MM.1S (cell line): ENCODE measurements at regions not wholly inside any gene's neighbourhood (a gene's known extent, or its start where the extent isn't known, plus 50 kb on each side); places are given as distances from the start of the nearest gene placed in this dataset.

Experiments
- DNase-seq: peaks from one replicate; pipeline ENCODE4 v3.0.0-alpha.2; 2015
- H2AFZ ChIP-seq: fragments of 300-600 bp; sonication (generic); 2 replicates; pipeline ENCODE4 v1.6.0; 2016; ENCODE audit warnings: antibody characterized with exemption, low read length
- H3F3A ChIP-seq: fragments of 300-600 bp; sonication (generic); 2 replicates; pipeline ENCODE4 v1.6.1; 2016; ENCODE audit warnings: mild to moderate bottlenecking, antibody characterized with exemption, low read length, moderate library complexity, mixed read lengths; ENCODE audit not compliant: insufficient read depth
- H3K27ac ChIP-seq: fragments of 300-600 bp; sonication (generic); 2 replicates; pipeline ENCODE4 v1.5.1; 2016; ENCODE audit warnings: mild to moderate bottlenecking, low read length
- H3K27me3 ChIP-seq: fragments of 300-600 bp; sonication (generic); replicated peaks from 2 replicates; pipeline ENCODE4 v1.6.0; 2016; ENCODE audit warnings: low read length; ENCODE audit not compliant: insufficient read depth
- H3K36me3 ChIP-seq: fragments of 300-600 bp; sonication (generic); replicated peaks from 2 replicates; pipeline ENCODE4 v1.6.1; 2016; ENCODE audit warnings: mild to moderate bottlenecking, low read length, mixed read lengths; ENCODE audit not compliant: insufficient read depth
- H3K4me1 ChIP-seq: fragments of 300-600 bp; sonication (generic); 2 replicates; pipeline ENCODE4 v1.6.1; 2016; ENCODE audit warnings: low read length, mixed read lengths
- H3K4me2 ChIP-seq: fragments of 300-600 bp; sonication (generic); 2 replicates; pipeline ENCODE4 v1.6.0; 2016; ENCODE audit warnings: low read depth, low read length
- H3K4me3 ChIP-seq: fragments of 300-600 bp; sonication (generic); 2 replicates; pipeline ENCODE4 v1.5.1; 2016; ENCODE audit warnings: low read length, mixed read lengths
- H3K79me2 ChIP-seq: fragments of 300-600 bp; sonication (generic); 2 replicates; pipeline ENCODE4 v1.6.1; 2016; ENCODE audit warnings: mixed run types, low read length, mixed read lengths
- H3K9ac ChIP-seq: fragments of 300-600 bp; sonication (generic); 2 replicates; pipeline ENCODE4 v1.6.1; 2016; ENCODE audit warnings: low read length, mixed read lengths
- H3K9me2 ChIP-seq: fragments of 300-600 bp; sonication (generic); replicated peaks from 2 replicates; pipeline ENCODE4 v1.6.1; 2016; ENCODE audit warnings: mild to moderate bottlenecking, low read length, mixed read lengths; ENCODE audit not compliant: insufficient read depth
- H3K9me3 ChIP-seq: fragments of 300-600 bp; sonication (generic); replicated peaks from 2 replicates; pipeline ENCODE4 v1.6.1; 2016; ENCODE audit warnings: mild to moderate bottlenecking, low read length, mixed read lengths; ENCODE audit not compliant: insufficient read depth
- H4K20me1 ChIP-seq: fragments of 300-600 bp; sonication (generic); 2 replicates; pipeline ENCODE4 v1.6.1; 2016; ENCODE audit warnings: mild to moderate bottlenecking, low read length, moderate library complexity, mixed read lengths; ENCODE audit not compliant: insufficient read depth
- CTCF ChIP-seq: fragments of 300-600 bp; sonication (generic); IDR thresholded peaks from 2 replicates; pipeline ENCODE4 v1.5.1; 2016; ENCODE audit warnings: antibody characterized with exemption, low read length, mixed read lengths
- EZH2 ChIP-seq: fragments of 300-600 bp; sonication (generic); optimal IDR thresholded peaks from 2 replicates; pipeline ENCODE3; 2017; ENCODE audit warnings: low read depth, mild to moderate bottlenecking, antibody characterized with exemption, low read length, mixed read lengths
- EZH2phosphoT487 ChIP-seq: fragments of 300-600 bp; sonication (generic); IDR thresholded peaks from 2 replicates; pipeline ENCODE4 v1.6.1; 2018; ENCODE audit warnings: antibody characterized with exemption, low read length

- H4K20me1 ChIP-seq, result no peaks in the 10 kb centered on the region
- no peaks in the 10 kb centered on the region for H3K4me1 ChIP-seq
- no peak for DNase-seq
- H2AFZ ChIP-seq, result no peak overlapping the region
- no peaks in the 10 kb centered on the region for H3K36me3 ChIP-seq
- H3K4me2 ChIP-seq, result no peak overlapping the region
- TF ChIP-seq EZH2 (no peak), EZH2phosphoT487 (no peak), CTCF (no peak)
- no peaks in the 10 kb centered on the region for H3K9me2 ChIP-seq
- H3K27ac ChIP-seq, result no peak overlapping the region
- peaks cover 17% of the 10 kb centered on the region; the same call in 1 of the 2 replicates for H3K27me3 ChIP-seq
- no peaks in the 10 kb centered on the region for H3K9me3 ChIP-seq
- no peaks in the 10 kb centered on the region for H3K79me2 ChIP-seq
- no peak overlapping the region for H3K9ac ChIP-seq
- no peak overlapping the region for H3K4me3 ChIP-seq
- no peaks in the 10 kb centered on the region for H3F3A ChIP-seq
Measured at GRCh38 chr11:119882316-119882715, 153.3 kb upstream of the NECTIN1 start.

- peaks cover 18% of the 10 kb centered on the region; the same call in 1 of the 2 replicates for H3K27me3 ChIP-seq
- TF ChIP-seq EZH2 (no peak), CTCF (no peak), EZH2phosphoT487 (no peak)
- H3K4me2 ChIP-seq, result no peak overlapping the region
- no peak for DNase-seq
- no peak overlapping the region for H3K9ac ChIP-seq
- no peaks in the 10 kb centered on the region for H3K9me3 ChIP-seq
- H3K4me1 ChIP-seq, result no peaks in the 10 kb centered on the region
- no peak overlapping the region for H2AFZ ChIP-seq
- no peaks in the 10 kb centered on the region for H3F3A ChIP-seq
- H3K36me3 ChIP-seq, result no peaks in the 10 kb centered on the region
- no peaks in the 10 kb centered on the region for H4K20me1 ChIP-seq
- no peak overlapping the region for H3K4me3 ChIP-seq
- H3K27ac ChIP-seq, result no peak overlapping the region
- H3K79me2 ChIP-seq, result no peaks in the 10 kb centered on the region
- H3K9me2 ChIP-seq, result no peaks in the 10 kb centered on the region
Measured at GRCh38 chr11:119880873-119881272, 151.9 kb upstream of the NECTIN1 start.

GRCh38 chr11:119880143-119880542, 151.1 kb upstream of the NECTIN1 start:
- H3K4me2 ChIP-seq, result no peak overlapping the region
- H3K27ac ChIP-seq, result no peak overlapping the region
- no peak overlapping the region for H3K4me3 ChIP-seq
- H3K79me2 ChIP-seq, result no peaks in the 10 kb centered on the region
- no peaks in the 10 kb centered on the region for H3F3A ChIP-seq
- TF ChIP-seq CTCF (no peak), EZH2 (no peak), EZH2phosphoT487 (no peak)
- no peak for DNase-seq
- H3K27me3 ChIP-seq, result peaks cover 25% of the 10 kb centered on the region; the same call in 1 of the 2 replicates
- H3K9me2 ChIP-seq, result no peaks in the 10 kb centered on the region
- no peak overlapping the region for H2AFZ ChIP-seq
- no peaks in the 10 kb centered on the region for H3K36me3 ChIP-seq
- H4K20me1 ChIP-seq, result no peaks in the 10 kb centered on the region
- H3K4me1 ChIP-seq, result no peaks in the 10 kb centered on the region
- no peak overlapping the region for H3K9ac ChIP-seq
- no peaks in the 10 kb centered on the region for H3K9me3 ChIP-seq

DNA sequence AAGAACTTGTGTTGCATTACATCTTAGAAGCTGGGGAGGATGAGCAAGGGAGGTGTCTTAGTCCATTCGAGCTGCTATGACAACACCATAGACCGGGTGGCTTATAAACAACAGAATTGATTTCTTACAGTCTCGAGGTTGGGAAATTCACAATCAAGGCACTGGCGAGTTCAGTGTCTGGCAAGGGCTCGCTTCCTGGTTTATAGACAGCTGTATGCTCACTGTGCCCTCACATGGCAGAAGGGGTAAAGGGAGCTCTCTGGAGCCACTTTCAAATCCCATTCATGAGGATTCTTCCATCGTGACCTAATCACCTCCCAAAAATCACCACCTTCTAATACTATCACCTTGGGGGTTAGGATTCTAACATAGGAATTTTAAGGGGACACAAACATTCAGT, 150.0 kb upstream of the NECTIN1 start:
- Histone ChIP-seq H3K9me3 (no peaks in the 10 kb centered on the region), H3K27me3 (peaks cover 36% of the 10 kb centered on the region), H3K4me1 (no peaks in the 10 kb centered on the region), H3K4me2 (no peak overlapping the region), H3K79me2 (no peaks in the 10 kb centered on the region), H3K9me2 (no peaks in the 10 kb centered on the region), H3K36me3 (no peaks in the 10 kb centered on the region), H4K20me1 (no peaks in the 10 kb centered on the region), H3F3A (no peaks in the 10 kb centered on the region), H3K27ac (no peak overlapping the region), H3K9ac (no peak overlapping the region), H2AFZ (no peak overlapping the region), H3K4me3 (no peak overlapping the region)
- DNase-seq, result no peak
- no peak for TF ChIP-seq EZH2phosphoT487
- no peak for TF ChIP-seq EZH2
- TF ChIP-seq CTCF, result no peak
